GM20431 (cell line): ENCODE measurements at regions not wholly inside any gene's neighbourhood (a gene's known extent, or its start where the extent isn't known, plus 50 kb on each side); places are given as distances from the start of the nearest gene placed in this dataset.

Source experiments
- in situ Hi-C: fragments of 300-500 bp; cut with MseI, MboI; formaldehyde crosslinking; loops from one replicate; pipeline ENCODE4 v1.15.0; 2020; ENCODE audit warnings: low sequenced_read_pairs; ENCODE audit not compliant: unreplicated experiment

GRCh38 chr6:105493736-105494135 is 90.9 kb upstream of the PREP start:
- in situ Hi-C loops, result loop anchor here (25.0 kb wide), 1 partner anchor 594 kb away; the partner anchor contains the start of gene PRDM1

- in situ Hi-C loops, result loop anchor here (25.0 kb wide), 1 partner anchor 594 kb away; the partner anchor contains the start of gene PRDM1
These were observed 90.1 kb upstream of the PREP start for GRCh38 chr6:105492706-105493673.

GRCh38 chr6:105489216-105489530 is 86.3 kb upstream of the PREP start:
- in situ Hi-C loops, result loop anchor here (25.0 kb wide), 1 partner anchor 598 kb away; the partner anchor contains the start of gene PRDM1

- in situ Hi-C loops, result loop anchor here (25.0 kb wide), 1 partner anchor 599 kb away; the partner anchor contains the start of gene PRDM1
These were observed 85.8 kb upstream of the PREP start for GRCh38 chr6:105488516-105489215.

GRCh38 chr6:105487040-105487790 is 84.3 kb upstream of the PREP start:
- in situ Hi-C loops, result loop anchor here (25.0 kb wide), 1 partner anchor 600 kb away; the partner anchor contains the start of gene PRDM1

- in situ Hi-C loops, result loop anchor here (25.0 kb wide), 1 partner anchor 602 kb away; the partner anchor contains the start of gene PRDM1
These were observed 82.6 kb upstream of the PREP start for GRCh38 chr6:105485456-105485855.

- in situ Hi-C loops, result loop anchor here (25.0 kb wide), 1 partner anchor 603 kb away; the partner anchor contains the start of gene PRDM1
These were observed 81.6 kb upstream of the PREP start for GRCh38 chr6:105484238-105485161.

GRCh38 chr6:105483492-105483891 is 80.6 kb upstream of the PREP start:
- in situ Hi-C loops, result loop anchor here (25.0 kb wide), 1 partner anchor 604 kb away; the partner anchor contains the start of gene PRDM1

GRCh38 chr6:105482921-105483320 is 80.0 kb upstream of the PREP start:
- in situ Hi-C loops, result loop anchor here (25.0 kb wide), 1 partner anchor 604 kb away; the partner anchor contains the start of gene PRDM1

- in situ Hi-C loops, result loop anchor here (25.0 kb wide), 1 partner anchor 605 kb away; the partner anchor contains the start of gene PRDM1
These were observed 79.5 kb upstream of the PREP start for GRCh38 chr6:105482227-105482844.

GRCh38 chr6:105476978-105477377 is 74.1 kb upstream of the PREP start:
- in situ Hi-C loops, result loop anchor here (25.0 kb wide), 1 partner anchor 610 kb away; the partner anchor contains the start of gene PRDM1

- in situ Hi-C loops, result no loop called here
These were observed 71.4 kb upstream of the PREP start for GRCh38 chr6:105474234-105474633.

GRCh38 chr6:105469946-105470345 is 67.1 kb upstream of the PREP start:
- in situ Hi-C loops, result no loop called here

GRCh38 chr6:105468850-105469249 is 66.0 kb upstream of the PREP start:
- in situ Hi-C loops, result no loop called here

- in situ Hi-C loops, result no loop called here
These were observed 58.0 kb upstream of the PREP start for GRCh38 chr6:105460860-105461259.

- in situ Hi-C loops, result no loop called here
These were observed 57.0 kb upstream of the PREP start for GRCh38 chr6:105459864-105460263.

GRCh38 chr6:105459049-105459448 is 56.2 kb upstream of the PREP start:
- in situ Hi-C loops, result no loop called here

- in situ Hi-C loops, result no loop called here
These were observed 55.7 kb upstream of the PREP start for GRCh38 chr6:105458551-105458950.
